Naive thymus-derived CD4-positive, alpha-beta T cell (primary cell): ENCODE measurements at regions not wholly inside any gene's neighbourhood (a gene's known extent, or its start where the extent isn't known, plus 50 kb on each side); places are given as distances from the start of the nearest gene placed in this dataset.

Experiments used
- ATAC-seq: fragments of 150-1000 bp; cut with Tn5 transposase; 2 replicates; pipeline ENCODE4 v1.10.0; 2021; ENCODE audit warnings: mild to moderate bottlenecking, moderate library complexity
- CTCF ChIA-PET: fragments of 350-600 bp; sonication (Branson Sonifier 250); formaldehyde crosslinking; loops from one replicate; lab custom pipeline; 2021; ENCODE audit warnings: antibody characterized with exemption; lab: Charles Lee
- POLR2A ChIA-PET: fragments of 350-600 bp; sonication (Branson Sonifier 250); formaldehyde crosslinking; loops from one replicate; lab custom pipeline; 2021; ENCODE audit warnings: antibody characterized with exemption, inconsistent platforms; lab: Charles Lee
- DNase-seq, 9 donors: peaks; one replicate each; pipeline versions ENCODE4 v3.0.0 to v3.0.0-alpha.2; 2020 to 2022; ENCODE audit warnings: mixed read lengths in 1 of 9
- H3K27ac ChIP-seq: one replicate; pipeline ENCODE4 v1.7.0; 2013; ENCODE audit warnings: mild to moderate bottlenecking, low read depth, low read length, moderate library complexity
- H3K27me3 ChIP-seq, 2 donors: one replicate each; pipeline ENCODE4 v1.7.0; 2013; ENCODE audit warnings: low read length in 2 of 2, mild to moderate bottlenecking in 2 of 2, moderate library complexity in 2 of 2; ENCODE audit not compliant: control insufficient read depth in 2 of 2, insufficient read depth in 2 of 2
- H3K36me3 ChIP-seq, 3 experiments: 1 replicate in 2 of 3; 2 replicates in 1 of 3; pipeline ENCODE4 v1.7.0; 2013; ENCODE audit warnings: low read length in 3 of 3, mild to moderate bottlenecking in 3 of 3, moderate library complexity in 1 of 3; ENCODE audit not compliant: insufficient read depth in 3 of 3, control insufficient read depth in 2 of 3
- H3K4me1 ChIP-seq, 2 donors: one replicate each; pipeline ENCODE4 v1.7.0; 2013; ENCODE audit warnings: low read length in 2 of 2, mild to moderate bottlenecking in 2 of 2, moderate library complexity in 1 of 2; ENCODE audit not compliant: control insufficient read depth in 2 of 2, insufficient read depth in 2 of 2
- H3K4me3 ChIP-seq: 2 replicates; pipeline ENCODE4 v1.7.0; 2013; ENCODE audit warnings: mild to moderate bottlenecking, low read length
- H3K9me3 ChIP-seq, 3 experiments: 1 replicate in 2 of 3; 2 replicates in 1 of 3; pipeline ENCODE4 v1.7.0; 2013; ENCODE audit warnings: low read length in 3 of 3; ENCODE audit not compliant: control insufficient read depth in 2 of 3
- H3K27ac Mint-ChIP-seq, 9 donors: one replicate each; pipeline ENCODE4 v1.8.0; 2020 to 2022; ENCODE audit warnings: mixed read lengths in 9 of 9, mild to moderate bottlenecking in 8 of 9, moderate library complexity in 5 of 9, inconsistent platforms in 2 of 9
- H3K27me3 Mint-ChIP-seq, 5 donors: one replicate each; pipeline ENCODE4 v1.8.0; 2021 to 2022; ENCODE audit warnings: mixed read lengths in 5 of 5, mild to moderate bottlenecking in 1 of 5
- H3K36me3 Mint-ChIP-seq, 5 donors: one replicate each; pipeline ENCODE4 v1.8.0; 2020 to 2022; ENCODE audit warnings: mixed read lengths in 5 of 5, mild to moderate bottlenecking in 3 of 5, inconsistent platforms in 1 of 5
- H3K4me1 Mint-ChIP-seq, 7 donors: one replicate each; pipeline ENCODE4 v1.8.0; 2020 to 2022; ENCODE audit warnings: mixed read lengths in 7 of 7, mild to moderate bottlenecking in 3 of 7, inconsistent platforms in 1 of 7
- H3K4me3 Mint-ChIP-seq, 10 donors: one replicate each; pipeline ENCODE4 v1.8.0; 2020 to 2022; ENCODE audit warnings: mild to moderate bottlenecking in 10 of 10, mixed read lengths in 10 of 10, moderate library complexity in 6 of 10, inconsistent platforms in 2 of 10
- H3K9me3 Mint-ChIP-seq, 11 donors: one replicate each; pipeline ENCODE4 v1.8.0; 2020 to 2022; ENCODE audit warnings: mixed read lengths in 11 of 11, mild to moderate bottlenecking in 4 of 11, inconsistent platforms in 1 of 11, moderate library complexity in 1 of 11
- intact Hi-C, 2 donors: fragments of 100-400 bp; cut with micrococcal nuclease; formaldehyde crosslinking; loops; one replicate each; pipeline ENCODE4 v1.15.1; 2023

- Mint-ChIP-seq H3K4me1 (no peaks in the 10 kb centered on the region), H3K27me3 (no peaks in the 10 kb centered on the region), H3K36me3 (no peaks in the 10 kb centered on the region), H3K4me3 (no peak overlapping the region), H3K9me3 (peaks cover 3 to 26% (median 9%) of the 10 kb centered on the region in 11 donors), H3K27ac (no peak overlapping the region)
- intact Hi-C loops: no loop called here
- Histone ChIP-seq H3K27me3 (no peaks in the 10 kb centered on the region), H3K9me3 (peaks cover 0 to 3% (median 0%) of the 10 kb centered on the region in 3 experiments), H3K27ac (no peak overlapping the region), H3K4me1 (no peaks in the 10 kb centered on the region), H3K36me3 (no peaks in the 10 kb centered on the region), H3K4me3 (no peak overlapping the region)
- no peak for DNase-seq
- POLR2A ChIA-PET: no interaction called here
- ATAC-seq: no peak
- CTCF ChIA-PET: no interaction called here
These were observed 754.0 kb upstream of the SOX11 start for GRCh38 chr2:4938206-4938605.

- Histone ChIP-seq H3K27ac (no peak overlapping the region), H3K27me3 (no peaks in the 10 kb centered on the region), H3K36me3 (no peaks in the 10 kb centered on the region), H3K9me3 (no peaks in the 10 kb centered on the region), H3K4me3 (no peak overlapping the region), H3K4me1 (no peaks in the 10 kb centered on the region)
- ChIA-PET CTCF (no interaction called here), POLR2A (no interaction called here)
- no peak for ATAC-seq
- no peaks in the 10 kb centered on the region for H3K36me3 Mint-ChIP-seq
- no peaks in the 10 kb centered on the region for H3K4me1 Mint-ChIP-seq
- no peaks in the 10 kb centered on the region for H3K27me3 Mint-ChIP-seq
- intact Hi-C loops: no loop called here
- no peak overlapping the region for H3K4me3 Mint-ChIP-seq
- peaks cover 3 to 17% (median 8%) of the 10 kb centered on the region in 11 donors for H3K9me3 Mint-ChIP-seq
- DNase-seq: no peak
- no peak overlapping the region for H3K27ac Mint-ChIP-seq
These were observed 749.7 kb upstream of the SOX11 start for GRCh38 chr2:4942441-4942840.

GRCh38 chr2:4947911-4948310, 744.3 kb upstream of the SOX11 start:
- H3K4me1 Mint-ChIP-seq: no peaks in the 10 kb centered on the region
- Histone ChIP-seq H3K36me3 (no peaks in the 10 kb centered on the region), H3K9me3 (no peaks in the 10 kb centered on the region), H3K4me3 (no peak overlapping the region), H3K27ac (no peak overlapping the region), H3K4me1 (no peaks in the 10 kb centered on the region), H3K27me3 (no peaks in the 10 kb centered on the region)
- H3K27ac Mint-ChIP-seq: no peak overlapping the region
- no peak overlapping the region for H3K4me3 Mint-ChIP-seq
- DNase-seq (no peak), ATAC-seq (no peak)
- peaks cover 0 to 10% (median 2%) of the 10 kb centered on the region in 11 donors for H3K9me3 Mint-ChIP-seq
- intact Hi-C loops: no loop called here
- no peaks in the 10 kb centered on the region for H3K27me3 Mint-ChIP-seq
- H3K36me3 Mint-ChIP-seq: no peaks in the 10 kb centered on the region
- ChIA-PET POLR2A (no interaction called here), CTCF (no interaction called here)

GRCh38 chr2:4951368-4951767, 740.8 kb upstream of the SOX11 start:
- ATAC-seq (no peak), DNase-seq (no peak)
- Histone ChIP-seq H3K4me3 (no peak overlapping the region), H3K4me1 (no peaks in the 10 kb centered on the region), H3K9me3 (no peaks in the 10 kb centered on the region), H3K36me3 (no peaks in the 10 kb centered on the region), H3K27me3 (no peaks in the 10 kb centered on the region), H3K27ac (no peak overlapping the region)
- intact Hi-C loops: no loop called here
- Mint-ChIP-seq H3K9me3 (peaks cover 0 to 10% (median 5%) of the 10 kb centered on the region in 11 donors), H3K4me1 (no peaks in the 10 kb centered on the region), H3K36me3 (no peaks in the 10 kb centered on the region), H3K27me3 (no peaks in the 10 kb centered on the region), H3K4me3 (no peak overlapping the region), H3K27ac (no peak overlapping the region)
- ChIA-PET CTCF (no interaction called here), POLR2A (no interaction called here)

GRCh38 chr2:4959219-4959618, 733.0 kb upstream of the SOX11 start:
- intact Hi-C loops: no loop called here
- Mint-ChIP-seq H3K27me3 (no peaks in the 10 kb centered on the region), H3K4me1 (no peaks in the 10 kb centered on the region), H3K27ac (no peak overlapping the region), H3K4me3 (no peak overlapping the region), H3K9me3 (peaks cover 0 to 8% (median 3%) of the 10 kb centered on the region in 11 donors), H3K36me3 (no peaks in the 10 kb centered on the region)
- ATAC-seq: no peak
- no peak for DNase-seq
- H3K4me1 ChIP-seq: no peaks in the 10 kb centered on the region
- H3K27me3 ChIP-seq: no peaks in the 10 kb centered on the region
- H3K27ac ChIP-seq: no peak overlapping the region
- CTCF ChIA-PET: no interaction called here
- no peaks in the 10 kb centered on the region for H3K9me3 ChIP-seq
- H3K36me3 ChIP-seq: no peaks in the 10 kb centered on the region
- POLR2A ChIA-PET: no interaction called here
- no peak overlapping the region for H3K4me3 ChIP-seq

GRCh38 chr2:4962419-4962818, 729.8 kb upstream of the SOX11 start:
- Histone ChIP-seq H3K27me3 (no peaks in the 10 kb centered on the region), H3K36me3 (no peaks in the 10 kb centered on the region), H3K9me3 (no peaks in the 10 kb centered on the region), H3K27ac (no peak overlapping the region), H3K4me1 (no peaks in the 10 kb centered on the region), H3K4me3 (no peak overlapping the region)
- Mint-ChIP-seq H3K27me3 (no peaks in the 10 kb centered on the region), H3K27ac (no peak overlapping the region), H3K36me3 (no peaks in the 10 kb centered on the region), H3K9me3 (peaks cover 0 to 8% (median 3%) of the 10 kb centered on the region in 11 donors), H3K4me1 (no peaks in the 10 kb centered on the region), H3K4me3 (no peak overlapping the region)
- CTCF ChIA-PET: no interaction called here
- intact Hi-C loops: no loop called here
- DNase-seq: no peak
- no peak for ATAC-seq
- POLR2A ChIA-PET: no interaction called here

- ChIA-PET CTCF (no interaction called here), POLR2A (no interaction called here)
- Histone ChIP-seq H3K4me3 (no peak overlapping the region), H3K36me3 (no peaks in the 10 kb centered on the region), H3K27ac (no peak overlapping the region), H3K27me3 (no peaks in the 10 kb centered on the region), H3K9me3 (no peaks in the 10 kb centered on the region), H3K4me1 (no peaks in the 10 kb centered on the region)
- Mint-ChIP-seq H3K4me1 (no peaks in the 10 kb centered on the region), H3K27ac (no peak overlapping the region), H3K36me3 (no peaks in the 10 kb centered on the region), H3K27me3 (no peaks in the 10 kb centered on the region), H3K9me3 (peaks cover 0 to 9% (median 4%) of the 10 kb centered on the region in 11 donors), H3K4me3 (no peak overlapping the region)
- ATAC-seq: peak; percentile 22
- DNase-seq: no peak
- intact Hi-C loops: no loop called here
These were observed 729.1 kb upstream of the SOX11 start for GRCh38 chr2:4963106-4963505.
